ENCODE measurements at regions not wholly inside any gene's neighbourhood (a gene's known extent, or its start where the extent isn't known, plus 50 kb on each side); places are given as distances from the start of the nearest gene placed in this dataset.

DNA sequence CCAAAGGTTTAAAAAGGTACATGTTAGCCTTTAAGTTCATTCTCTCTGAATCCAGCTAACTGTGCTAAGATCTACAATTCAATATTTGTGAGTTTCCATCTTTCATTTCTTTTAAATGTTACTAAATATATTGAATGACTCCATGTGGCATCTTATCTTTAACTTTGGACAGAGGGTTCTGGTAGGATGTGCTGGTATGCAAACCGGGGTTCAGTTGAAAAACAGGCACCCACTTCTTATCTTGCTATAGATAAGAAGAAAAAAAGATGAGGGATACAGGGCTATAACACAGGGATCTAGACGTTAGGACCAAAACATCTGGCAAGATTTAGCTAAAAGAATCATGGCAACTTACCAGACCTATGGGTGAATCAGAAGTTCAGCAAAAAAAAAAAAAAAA lies 538.3 kb downstream of the EDEM1 start:
- H3K27me3 ChIP-seq (ENCODE audit: control insufficient read depth in 1 of 2, insufficient read depth in 2 of 2, low read length in 2 of 2): no peaks in the 10 kb centered on the region
- in situ Hi-C loops (cut with HindIII; ENCODE audit: extremely low pct_ligation_motif_present, low pct_unique_long_range_greater_than_20kb) (no loop called here), intact Hi-C loops (cut with micrococcal nuclease; ENCODE audit: unreplicated experiment) (no loop called here)
- H3K79me2 ChIP-seq (ENCODE audit: insufficient read depth, low read length): no peaks in the 10 kb centered on the region
- ChIA-PET POLR2A (no interaction called here), CTCF (ENCODE audit: low intra/inter-chr PET ratio, low total read pairs) (no interaction called here)
- H3K9ac ChIP-seq (ENCODE audit: insufficient read depth, low read depth, low read length): no peak overlapping the region
- no peak overlapping the region for H2AFZ ChIP-seq (ENCODE audit: low read length)
- H4K20me1 ChIP-seq (ENCODE audit: insufficient read depth, low read length): no peaks in the 10 kb centered on the region
- H3K36me3 ChIP-seq (replicated peaks in 1 of 2; ENCODE audit: control insufficient read depth in 1 of 2, insufficient read depth in 2 of 2, low read length in 2 of 2): no peaks in the 10 kb centered on the region
- FAIRE-seq (no peak), ATAC-seq (no peak), DNase-seq (ENCODE audit: low spot score) (no peak)
- BruUV-seq (replicated peaks): no TSS peak
- 0% methylated on average over 2 of the region's 2 CpGs for WGBS (ENCODE audit: low lambda C conversion rate)
- H3K4me2 ChIP-seq (ENCODE audit: low read depth, low read length): no peak overlapping the region
- H3K27ac ChIP-seq (ENCODE audit: extremely low read length, insufficient read depth, low read length): no peak overlapping the region
- H3K4me3 ChIP-seq (replicated peaks in 1 of 3; ENCODE audit: insufficient read depth in 1 of 3, low read depth in 2 of 3, low read length in 3 of 3): no peak overlapping the region
- H3K4me1 ChIP-seq (ENCODE audit: insufficient read depth, low read length): no peaks in the 10 kb centered on the region
- TF ChIP-seq TBX3 (IDR thresholded peaks at IDR 0.05; ENCODE audit: borderline replicate concordance) (no peak), ETV6 (CRISPR knock-in tag; conservative IDR thresholded peaks at IDR 0.05) (no peak), GATA4 (IDR thresholded peaks at IDR 0.05; ENCODE audit: borderline replicate concordance, low read depth) (no peak), MED13 (CRISPR knock-in tag; IDR thresholded peaks at IDR 0.05) (no peak), ZNF24 (IDR thresholded peaks at IDR 0.05) (no peak)
- H3K9me3 ChIP-seq (ENCODE audit: low read length): no peaks in the 10 kb centered on the region

DNA sequence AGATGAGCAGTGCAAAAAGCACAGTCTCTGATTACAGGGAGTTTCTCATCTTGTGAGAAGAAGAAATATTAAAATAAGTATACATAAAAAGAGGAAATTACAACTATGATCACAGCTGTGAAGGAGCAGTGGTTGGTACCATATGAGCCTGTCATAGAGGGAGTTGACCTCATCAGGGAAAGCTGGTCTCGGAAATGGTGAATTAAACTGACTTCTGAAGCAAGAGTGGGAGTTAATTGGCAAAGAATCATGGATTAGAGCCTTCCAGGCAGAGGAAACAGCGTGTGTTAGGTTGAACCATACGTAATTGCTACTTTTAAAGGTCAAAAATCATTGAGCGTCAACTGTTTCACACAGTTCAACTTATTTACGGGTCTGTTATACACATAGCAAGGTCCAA lies 539.1 kb downstream of the EDEM1 start:
- H3K9ac ChIP-seq (ENCODE audit: insufficient read depth, low read depth, low read length): no peak overlapping the region
- 1% methylated on average over 5 of the region's 5 CpGs for WGBS (ENCODE audit: low lambda C conversion rate)
- no peak overlapping the region for H3K27ac ChIP-seq (ENCODE audit: extremely low read length, insufficient read depth, low read length)
- H3K79me2 ChIP-seq (ENCODE audit: insufficient read depth, low read length): no peaks in the 10 kb centered on the region
- intact Hi-C loops (cut with micrococcal nuclease; ENCODE audit: unreplicated experiment) (no loop called here), in situ Hi-C loops (cut with HindIII; ENCODE audit: extremely low pct_ligation_motif_present, low pct_unique_long_range_greater_than_20kb) (no loop called here)
- BruUV-seq (replicated peaks): no TSS peak
- FAIRE-seq (no peak), DNase-seq (ENCODE audit: low spot score) (no peak), ATAC-seq (no peak)
- no peaks in the 10 kb centered on the region for H4K20me1 ChIP-seq (ENCODE audit: insufficient read depth, low read length)
- ChIA-PET POLR2A (no interaction called here), CTCF (ENCODE audit: low intra/inter-chr PET ratio, low total read pairs) (no interaction called here)
- H3K4me3 ChIP-seq (replicated peaks in 1 of 3; ENCODE audit: insufficient read depth in 1 of 3, low read depth in 2 of 3, low read length in 3 of 3): no peak overlapping the region
- no peaks in the 10 kb centered on the region for H3K36me3 ChIP-seq (replicated peaks in 1 of 2; ENCODE audit: control insufficient read depth in 1 of 2, insufficient read depth in 2 of 2, low read length in 2 of 2)
- H3K4me2 ChIP-seq (ENCODE audit: low read depth, low read length): no peak overlapping the region
- H3K9me3 ChIP-seq (ENCODE audit: low read length): no peaks in the 10 kb centered on the region
- no peaks in the 10 kb centered on the region for H3K27me3 ChIP-seq (ENCODE audit: control insufficient read depth in 1 of 2, insufficient read depth in 2 of 2, low read length in 2 of 2)
- no peaks in the 10 kb centered on the region for H3K4me1 ChIP-seq (ENCODE audit: insufficient read depth, low read length)
- H2AFZ ChIP-seq (ENCODE audit: low read length): no peak overlapping the region
- TF ChIP-seq SETDB1 (CRISPR knock-in tag; IDR thresholded peaks at IDR 0.05; ENCODE audit: borderline replicate concordance) (no peak), HDAC1 (CRISPR knock-in tag; IDR thresholded peaks at IDR 0.05) (no peak), ZNF766 (CRISPR knock-in tag; IDR thresholded peaks at IDR 0.05; ENCODE audit: borderline replicate concordance) (no peak), ZSCAN30 (CRISPR knock-in tag; IDR thresholded peaks at IDR 0.05) (no peak), ZNF772 (CRISPR knock-in tag; IDR thresholded peaks at IDR 0.05) (no peak), SP140L (CRISPR knock-in tag; IDR thresholded peaks at IDR 0.05; ENCODE audit: borderline replicate concordance) (no peak)
- TF ChIP-seq, protein P1, sequence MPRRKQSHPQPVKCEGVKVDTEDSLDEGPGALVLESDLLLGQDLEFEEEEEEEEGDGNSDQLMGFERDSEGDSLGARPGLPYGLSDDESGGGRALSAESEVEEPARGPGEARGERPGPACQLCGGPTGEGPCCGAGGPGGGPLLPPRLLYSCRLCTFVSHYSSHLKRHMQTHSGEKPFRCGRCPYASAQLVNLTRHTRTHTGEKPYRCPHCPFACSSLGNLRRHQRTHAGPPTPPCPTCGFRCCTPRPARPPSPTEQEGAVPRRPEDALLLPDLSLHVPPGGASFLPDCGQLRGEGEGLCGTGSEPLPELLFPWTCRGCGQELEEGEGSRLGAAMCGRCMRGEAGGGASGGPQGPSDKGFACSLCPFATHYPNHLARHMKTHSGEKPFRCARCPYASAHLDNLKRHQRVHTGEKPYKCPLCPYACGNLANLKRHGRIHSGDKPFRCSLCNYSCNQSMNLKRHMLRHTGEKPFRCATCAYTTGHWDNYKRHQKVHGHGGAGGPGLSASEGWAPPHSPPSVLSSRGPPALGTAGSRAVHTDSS (CRISPR knock-in tag; conservative IDR thresholded peaks at IDR 0.05): no peak
- TF ChIP-seq, protein P2, sequence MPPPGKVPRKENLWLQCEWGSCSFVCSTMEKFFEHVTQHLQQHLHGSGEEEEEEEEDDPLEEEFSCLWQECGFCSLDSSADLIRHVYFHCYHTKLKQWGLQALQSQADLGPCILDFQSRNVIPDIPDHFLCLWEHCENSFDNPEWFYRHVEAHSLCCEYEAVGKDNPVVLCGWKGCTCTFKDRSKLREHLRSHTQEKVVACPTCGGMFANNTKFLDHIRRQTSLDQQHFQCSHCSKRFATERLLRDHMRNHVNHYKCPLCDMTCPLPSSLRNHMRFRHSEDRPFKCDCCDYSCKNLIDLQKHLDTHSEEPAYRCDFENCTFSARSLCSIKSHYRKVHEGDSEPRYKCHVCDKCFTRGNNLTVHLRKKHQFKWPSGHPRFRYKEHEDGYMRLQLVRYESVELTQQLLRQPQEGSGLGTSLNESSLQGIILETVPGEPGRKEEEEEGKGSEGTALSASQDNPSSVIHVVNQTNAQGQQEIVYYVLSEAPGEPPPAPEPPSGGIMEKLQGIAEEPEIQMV (CRISPR knock-in tag; IDR thresholded peaks at IDR 0.05; ENCODE audit: low read depth): no peak
- TF ChIP-seq, protein P3, sequence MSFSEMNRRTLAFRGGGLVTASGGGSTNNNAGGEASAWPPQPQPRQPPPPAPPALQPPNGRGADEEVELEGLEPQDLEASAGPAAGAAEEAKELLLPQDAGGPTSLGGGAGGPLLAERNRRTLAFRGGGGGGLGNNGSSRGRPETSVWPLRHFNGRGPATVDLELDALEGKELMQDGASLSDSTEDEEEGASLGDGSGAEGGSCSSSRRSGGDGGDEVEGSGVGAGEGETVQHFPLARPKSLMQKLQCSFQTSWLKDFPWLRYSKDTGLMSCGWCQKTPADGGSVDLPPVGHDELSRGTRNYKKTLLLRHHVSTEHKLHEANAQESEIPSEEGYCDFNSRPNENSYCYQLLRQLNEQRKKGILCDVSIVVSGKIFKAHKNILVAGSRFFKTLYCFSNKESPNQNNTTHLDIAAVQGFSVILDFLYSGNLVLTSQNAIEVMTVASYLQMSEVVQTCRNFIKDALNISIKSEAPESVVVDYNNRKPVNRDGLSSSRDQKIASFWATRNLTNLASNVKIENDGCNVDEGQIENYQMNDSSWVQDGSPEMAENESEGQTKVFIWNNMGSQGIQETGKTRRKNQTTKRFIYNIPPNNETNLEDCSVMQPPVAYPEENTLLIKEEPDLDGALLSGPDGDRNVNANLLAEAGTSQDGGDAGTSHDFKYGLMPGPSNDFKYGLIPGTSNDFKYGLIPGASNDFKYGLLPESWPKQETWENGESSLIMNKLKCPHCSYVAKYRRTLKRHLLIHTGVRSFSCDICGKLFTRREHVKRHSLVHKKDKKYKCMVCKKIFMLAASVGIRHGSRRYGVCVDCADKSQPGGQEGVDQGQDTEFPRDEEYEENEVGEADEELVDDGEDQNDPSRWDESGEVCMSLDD (CRISPR knock-in tag; IDR thresholded peaks at IDR 0.05; ENCODE audit: borderline replicate concordance): no peak
- TF ChIP-seq, protein P4, sequence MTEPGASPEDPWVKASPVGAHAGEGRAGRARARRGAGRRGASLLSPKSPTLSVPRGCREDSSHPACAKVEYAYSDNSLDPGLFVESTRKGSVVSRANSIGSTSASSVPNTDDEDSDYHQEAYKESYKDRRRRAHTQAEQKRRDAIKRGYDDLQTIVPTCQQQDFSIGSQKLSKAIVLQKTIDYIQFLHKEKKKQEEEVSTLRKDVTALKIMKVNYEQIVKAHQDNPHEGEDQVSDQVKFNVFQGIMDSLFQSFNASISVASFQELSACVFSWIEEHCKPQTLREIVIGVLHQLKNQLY (CRISPR knock-in tag; IDR thresholded peaks at IDR 0.05): no peak
